Tibial nerve (tissue), 4 donors: ENCODE measurements at regions not wholly inside any gene's neighbourhood (a gene's known extent, or its start where the extent isn't known, plus 50 kb on each side); places are given as distances from the start of the nearest gene placed in this dataset.

Source experiments
- DNase-seq, 2 donors: peaks; one replicate each; pipeline ENCODE4 v3.0.0-alpha.2; 2019; ENCODE audit warnings: low spot score in 2 of 2
- H3K27ac ChIP-seq, 4 donors: fragments of 200-600 bp; sonication (generic) in 3 of 4; one replicate each; pipeline ENCODE4 v1.5.1; 2017 to 2019; ENCODE audit warnings: mild to moderate bottlenecking in 1 of 4
- H3K27me3 ChIP-seq, 2 donors: fragments of 200-600 bp; sonication (generic) in 1 of 2; one replicate each; pipeline versions ENCODE4 v1.5.1 to v1.6.0; 2017 to 2019
- H3K36me3 ChIP-seq, 3 donors: fragments of 200-600 bp; sonication (generic); one replicate each; pipeline ENCODE4 v1.5.1; 2018 to 2019
- H3K4me1 ChIP-seq, 4 donors: fragments of 200-600 bp; sonication (generic) in 3 of 4; one replicate each; pipeline ENCODE4 v1.5.1; 2017 to 2019
- H3K4me3 ChIP-seq, 4 donors: fragments of 200-600 bp; sonication (generic) in 3 of 4; one replicate each; pipeline ENCODE4 v1.5.1; 2017 to 2019; ENCODE audit warnings: mild to moderate bottlenecking in 1 of 4, moderate library complexity in 1 of 4
- H3K9me3 ChIP-seq, 4 donors: fragments of 200-600 bp; sonication (generic) in 3 of 4; one replicate each; pipeline ENCODE4 v1.5.1; 2017 to 2019
- EP300 ChIP-seq, 2 donors: sonication (generic); formaldehyde crosslinking; IDR thresholded peaks; one replicate each; pipeline ENCODE4 v1.6.1; 2017; ENCODE audit warnings: antibody characterized with exemption in 2 of 2, mild to moderate bottlenecking in 1 of 2
- POLR2A ChIP-seq, 2 donors: fragments of 450-650 bp; IDR thresholded peaks; one replicate each; pipeline ENCODE4 v1.6.1; 2017; ENCODE audit warnings: antibody characterized with exemption in 2 of 2, mild to moderate bottlenecking in 2 of 2, moderate library complexity in 2 of 2
- WGBS, 2 donors: methylation state at CpG; one replicate each; pipeline ENCODE4 v1.1.5; 2018; 5-methylcytosine and 5-hydroxymethylcytosine counted together
- TF ChIP-seq, protein P1 (sequence below), 5 experiments: fragments of 200-600 bp in 3 of 5; fragments of 450-650 bp in 2 of 5; sonication (generic) in 3 of 5; IDR thresholded peaks; one replicate each; pipeline ENCODE4 v1.5.1; 2016 to 2019; ENCODE audit warnings: antibody characterized with exemption in 5 of 5, mild to moderate bottlenecking in 3 of 5, moderate library complexity in 2 of 5

DNA sequence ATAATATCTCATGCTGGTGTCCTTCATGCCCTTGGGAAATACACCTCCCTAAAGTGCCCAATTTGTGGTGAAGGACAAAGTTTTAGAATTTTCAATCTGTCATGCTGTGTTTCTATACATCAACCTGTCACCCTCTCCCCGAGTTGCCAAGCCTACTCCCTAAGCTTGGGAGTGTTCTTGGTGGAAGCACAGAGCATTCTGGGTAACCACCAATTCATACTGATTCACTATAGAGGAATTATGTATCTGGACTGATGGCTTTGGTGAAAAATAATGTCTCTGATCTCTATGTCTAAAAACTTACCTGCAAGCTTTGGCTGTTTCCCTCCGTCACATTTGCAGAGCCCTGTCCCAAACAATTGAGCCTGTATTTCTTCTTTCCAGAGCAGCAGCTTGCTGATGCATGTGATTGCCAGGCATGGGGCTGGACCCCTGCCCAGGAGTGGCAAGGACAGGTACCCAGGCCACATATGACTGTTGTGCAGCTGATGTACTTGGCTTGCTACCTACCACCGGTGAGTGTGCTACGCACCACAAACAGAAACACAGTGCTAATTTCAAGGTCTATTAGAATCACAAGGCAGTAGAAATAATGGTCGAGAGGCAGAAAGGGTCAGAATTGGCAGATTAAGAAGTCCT, 202.8 kb upstream of the CITED2 start:
- Histone ChIP-seq H3K4me1 (peaks cover 0 to 8% (median 2%) of the 10 kb centered on the region in 4 donors), H3K27me3 (no peaks in the 10 kb centered on the region), H3K27ac (peak overlapping the region in 1 of 4 donors; percentile 73), H3K9me3 (no peaks in the 10 kb centered on the region), H3K4me3 (no peak overlapping the region), H3K36me3 (no peaks in the 10 kb centered on the region)
- WGBS, 2 donors: 91 to 93% methylated on average over 5 of the region's 5 CpGs
- TF ChIP-seq EP300 (IDR thresholded peaks at IDR 0.05): no peak
- no peak for TF ChIP-seq POLR2A (IDR thresholded peaks at IDR 0.05)
- TF ChIP-seq, protein P1, sequence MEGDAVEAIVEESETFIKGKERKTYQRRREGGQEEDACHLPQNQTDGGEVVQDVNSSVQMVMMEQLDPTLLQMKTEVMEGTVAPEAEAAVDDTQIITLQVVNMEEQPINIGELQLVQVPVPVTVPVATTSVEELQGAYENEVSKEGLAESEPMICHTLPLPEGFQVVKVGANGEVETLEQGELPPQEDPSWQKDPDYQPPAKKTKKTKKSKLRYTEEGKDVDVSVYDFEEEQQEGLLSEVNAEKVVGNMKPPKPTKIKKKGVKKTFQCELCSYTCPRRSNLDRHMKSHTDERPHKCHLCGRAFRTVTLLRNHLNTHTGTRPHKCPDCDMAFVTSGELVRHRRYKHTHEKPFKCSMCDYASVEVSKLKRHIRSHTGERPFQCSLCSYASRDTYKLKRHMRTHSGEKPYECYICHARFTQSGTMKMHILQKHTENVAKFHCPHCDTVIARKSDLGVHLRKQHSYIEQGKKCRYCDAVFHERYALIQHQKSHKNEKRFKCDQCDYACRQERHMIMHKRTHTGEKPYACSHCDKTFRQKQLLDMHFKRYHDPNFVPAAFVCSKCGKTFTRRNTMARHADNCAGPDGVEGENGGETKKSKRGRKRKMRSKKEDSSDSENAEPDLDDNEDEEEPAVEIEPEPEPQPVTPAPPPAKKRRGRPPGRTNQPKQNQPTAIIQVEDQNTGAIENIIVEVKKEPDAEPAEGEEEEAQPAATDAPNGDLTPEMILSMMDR (IDR thresholded peaks at IDR 0.05): no peak
- DNase-seq: no peak

DNA sequence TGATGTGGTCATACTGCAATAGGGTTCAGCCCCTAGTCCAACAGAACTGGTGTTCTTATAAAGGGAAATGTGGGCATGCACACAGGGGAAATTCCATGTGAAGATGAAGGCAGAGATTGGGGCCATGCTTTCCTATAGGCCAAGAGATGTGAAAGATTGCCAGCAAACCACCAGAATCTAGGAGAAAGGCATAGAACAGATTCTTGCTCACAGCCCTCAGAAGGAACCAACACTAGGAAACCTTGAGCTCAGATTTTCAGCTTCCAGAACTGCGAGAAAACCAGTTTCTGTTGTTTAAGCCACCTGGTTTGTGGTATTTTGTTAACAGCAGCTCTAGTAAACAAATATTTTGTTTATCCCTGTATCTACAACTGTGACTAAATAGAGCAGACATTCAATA, 197.6 kb upstream of the CITED2 start:
- H3K9me3 ChIP-seq: no peaks in the 10 kb centered on the region
- WGBS, 2 donors: 93 to 94% methylated on average over 1 of the region's 1 CpG

DNA sequence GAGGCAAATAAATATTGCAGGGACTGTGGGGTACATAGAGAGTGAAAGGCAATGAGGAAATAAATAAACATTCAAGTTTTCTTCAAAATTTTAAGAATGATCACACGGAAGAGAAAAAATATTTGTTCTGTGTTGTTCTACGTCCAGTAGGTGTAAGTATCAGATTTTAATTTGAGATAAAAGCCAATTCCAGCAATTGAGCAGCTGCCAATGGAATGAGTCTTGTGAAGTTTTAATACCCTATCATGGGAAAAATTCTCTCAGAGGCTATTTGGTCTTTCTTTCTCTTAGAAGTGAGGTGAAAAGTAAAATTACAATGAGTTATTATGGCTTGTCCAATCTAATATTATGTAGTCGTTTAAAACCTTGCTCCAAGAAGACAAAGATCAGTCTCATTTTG, 195.7 kb upstream of the CITED2 start:
- Histone ChIP-seq H3K36me3 (no peaks in the 10 kb centered on the region), H3K27me3 (no peaks in the 10 kb centered on the region), H3K4me1 (peaks cover 0 to 13% (median 4%) of the 10 kb centered on the region in 4 donors), H3K4me3 (no peak overlapping the region), H3K9me3 (no peaks in the 10 kb centered on the region), H3K27ac (peak overlapping the region in 1 of 4 donors; percentile 67)
- no peak for TF ChIP-seq EP300 (IDR thresholded peaks at IDR 0.05)
- TF ChIP-seq, protein P1 (IDR thresholded peaks at IDR 0.05): no peak
- no peak for TF ChIP-seq POLR2A (IDR thresholded peaks at IDR 0.05)
- DNase-seq: no peak
- WGBS, 2 donors: 57 to 60% methylated on average over 3 of the region's 3 CpGs

More for the DNA sequence above, 197.6 kb upstream of the CITED2 start:
- DNase-seq: no peak
- Histone ChIP-seq H3K27ac (no peak overlapping the region), H3K4me3 (no peak overlapping the region), H3K27me3 (no peaks in the 10 kb centered on the region), H3K36me3 (no peaks in the 10 kb centered on the region), H3K4me1 (peaks cover 0 to 13% (median 4%) of the 10 kb centered on the region in 4 donors)
- no peak for TF ChIP-seq POLR2A (IDR thresholded peaks at IDR 0.05)
- TF ChIP-seq, protein P1 (IDR thresholded peaks at IDR 0.05): no peak

DNA sequence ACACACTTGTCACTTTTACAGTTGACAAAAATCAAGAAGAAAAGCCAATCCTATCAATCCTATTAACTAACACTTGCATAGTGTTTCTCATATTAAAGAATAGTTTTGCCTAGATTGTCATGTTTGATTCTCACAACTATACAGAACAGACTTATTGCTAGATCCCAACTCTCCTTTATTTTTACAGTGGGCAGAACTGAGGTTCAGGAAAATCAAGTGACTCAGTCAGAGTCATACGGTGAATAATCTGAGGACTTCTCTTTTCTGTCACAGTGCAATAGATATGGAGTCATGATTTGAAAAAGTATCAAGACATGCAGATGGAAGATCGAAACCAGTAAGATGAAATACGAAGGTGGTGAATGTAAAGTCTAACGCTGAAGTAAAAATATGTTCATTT, 195.1 kb upstream of the CITED2 start:
- H3K27ac ChIP-seq: peak overlapping the region in 2 of 4 donors; percentile 62 to 67
- peaks cover 0 to 13% (median 4%) of the 10 kb centered on the region in 4 donors for H3K4me1 ChIP-seq
- WGBS, 2 donors: 83% methylated on average over 4 of the region's 4 CpGs
- TF ChIP-seq, protein P1 (IDR thresholded peaks at IDR 0.05): no peak
- TF ChIP-seq POLR2A (IDR thresholded peaks at IDR 0.05) (no peak), EP300 (IDR thresholded peaks at IDR 0.05) (no peak)
- H3K27me3 ChIP-seq: no peaks in the 10 kb centered on the region
- no peaks in the 10 kb centered on the region for H3K9me3 ChIP-seq
- DNase-seq: no peak
- no peak overlapping the region for H3K4me3 ChIP-seq
- H3K36me3 ChIP-seq: no peaks in the 10 kb centered on the region

DNA sequence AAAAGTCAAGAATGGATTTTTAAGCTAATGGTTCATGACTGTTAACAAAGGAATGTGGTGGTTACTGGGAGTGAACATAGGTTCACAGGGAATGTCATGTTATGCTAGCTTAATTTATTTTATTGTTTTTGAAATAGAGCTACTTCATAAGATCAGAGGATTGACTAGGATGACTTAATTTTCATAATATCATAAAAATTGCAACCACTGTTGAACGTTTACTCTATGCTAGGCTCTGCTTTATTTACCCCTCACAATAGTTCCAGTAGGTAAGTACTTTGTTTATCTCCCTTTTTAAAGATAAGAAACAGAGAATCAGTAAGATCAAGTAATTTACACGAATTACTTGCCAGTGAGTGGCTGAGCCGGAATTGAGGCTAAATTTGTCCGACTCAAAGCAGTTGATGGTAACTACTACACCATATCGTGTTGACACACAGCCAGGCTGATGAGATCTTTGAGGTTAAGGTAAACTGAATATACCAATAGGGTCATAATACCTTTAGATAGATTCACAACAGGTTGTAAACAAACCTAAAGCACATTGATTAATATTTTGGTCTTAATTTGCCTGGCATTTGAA, 194.6 kb upstream of the CITED2 start:
- Histone ChIP-seq H3K27me3 (no peaks in the 10 kb centered on the region), H3K4me1 (peaks cover 0 to 13% (median 4%) of the 10 kb centered on the region in 4 donors), H3K27ac (peak overlapping the region in 2 of 4 donors; percentile 62 to 67), H3K9me3 (no peaks in the 10 kb centered on the region), H3K4me3 (no peak overlapping the region), H3K36me3 (no peaks in the 10 kb centered on the region)
- TF ChIP-seq, protein P1 (IDR thresholded peaks at IDR 0.05): no peak
- TF ChIP-seq POLR2A (IDR thresholded peaks at IDR 0.05) (no peak), EP300 (IDR thresholded peaks at IDR 0.05) (no peak)
- DNase-seq: no peak
- 62 to 69% methylated on average over 5 of the region's 5 CpGs for WGBS, 2 donors
